Neuron (in vitro differentiated cells): ENCODE measurements at regions not wholly inside any gene's neighbourhood (a gene's known extent, or its start where the extent isn't known, plus 50 kb on each side); places are given as distances from the start of the nearest gene placed in this dataset.

Experiments
- H2AFZ ChIP-seq: one replicate; pipeline ENCODE4 v1.6.1; 2013; ENCODE audit warnings: low read depth, mild to moderate bottlenecking, inconsistent platforms, low read length, moderate library complexity
- H3K27me3 ChIP-seq: one replicate; pipeline ENCODE4 v1.6.1; 2013; ENCODE audit warnings: low read length; ENCODE audit not compliant: insufficient read depth
- H3K36me3 ChIP-seq: one replicate; pipeline ENCODE4 v1.6.1; 2013; ENCODE audit warnings: low read length; ENCODE audit not compliant: insufficient read depth
- H3K4me1 ChIP-seq: one replicate; pipeline ENCODE4 v1.6.1; 2013; ENCODE audit warnings: low read length; ENCODE audit not compliant: insufficient read depth
- H3K4me3 ChIP-seq: 2 replicates; pipeline ENCODE4 v1.5.1; 2013; ENCODE audit warnings: mild to moderate bottlenecking, low read length, moderate library complexity
- H3K9me3 ChIP-seq: one replicate; pipeline ENCODE4 v1.6.1; 2013; ENCODE audit warnings: low read length

GRCh38 chr9:113695901-113696300 lies 180.2 kb upstream of the ZNF618 start:
- Histone ChIP-seq H2AFZ (no peak overlapping the region), H3K9me3 (peaks cover 4% of the 10 kb centered on the region), H3K4me3 (no peak overlapping the region)

GRCh38 chr9:113701774-113702755 lies 174.0 kb upstream of the ZNF618 start:
- no peak overlapping the region for H3K4me3 ChIP-seq
- no peaks in the 10 kb centered on the region for H3K9me3 ChIP-seq
- H3K36me3 ChIP-seq = no peaks in the 10 kb centered on the region
- peaks cover 5% of the 10 kb centered on the region for H3K27me3 ChIP-seq
- no peaks in the 10 kb centered on the region for H3K4me1 ChIP-seq
- no peak overlapping the region for H2AFZ ChIP-seq

More at GRCh38 chr9:113695901-113696300, 180.2 kb upstream of the ZNF618 start:
- H3K36me3 ChIP-seq = no peaks in the 10 kb centered on the region
- no peaks in the 10 kb centered on the region for H3K27me3 ChIP-seq
- H3K4me1 ChIP-seq = no peaks in the 10 kb centered on the region

GRCh38 chr9:113705306-113705927 lies 170.7 kb upstream of the ZNF618 start:
- Histone ChIP-seq H3K27me3 (peaks cover 5% of the 10 kb centered on the region), H3K36me3 (no peaks in the 10 kb centered on the region), H3K4me3 (no peak overlapping the region), H3K4me1 (no peaks in the 10 kb centered on the region), H2AFZ (no peak overlapping the region), H3K9me3 (no peaks in the 10 kb centered on the region)

- Histone ChIP-seq H2AFZ (no peak overlapping the region), H3K4me3 (no peak overlapping the region)
Measured at GRCh38 chr9:113705928-113706519, 170.1 kb upstream of the ZNF618 start.

GRCh38 chr9:113707953-113708695 lies 168.0 kb upstream of the ZNF618 start:
- H2AFZ ChIP-seq = no peak overlapping the region
- H3K4me1 ChIP-seq = no peaks in the 10 kb centered on the region
- H3K4me3 ChIP-seq = no peak overlapping the region
- no peaks in the 10 kb centered on the region for H3K36me3 ChIP-seq
- H3K9me3 ChIP-seq = no peaks in the 10 kb centered on the region
- H3K27me3 ChIP-seq = no peaks in the 10 kb centered on the region

More at GRCh38 chr9:113705928-113706519, 170.1 kb upstream of the ZNF618 start:
- Histone ChIP-seq H3K9me3 (no peaks in the 10 kb centered on the region), H3K36me3 (no peaks in the 10 kb centered on the region), H3K27me3 (peaks cover 5% of the 10 kb centered on the region), H3K4me1 (no peaks in the 10 kb centered on the region)

- H2AFZ ChIP-seq = no peak overlapping the region
- no peaks in the 10 kb centered on the region for H3K27me3 ChIP-seq
- no peaks in the 10 kb centered on the region for H3K4me1 ChIP-seq
- H3K4me3 ChIP-seq = no peak overlapping the region
- H3K9me3 ChIP-seq = no peaks in the 10 kb centered on the region
- no peaks in the 10 kb centered on the region for H3K36me3 ChIP-seq
Measured at GRCh38 chr9:113708821-113709713, 167.0 kb upstream of the ZNF618 start.

- Histone ChIP-seq H3K27me3 (no peaks in the 10 kb centered on the region), H2AFZ (no peak overlapping the region), H3K4me1 (no peaks in the 10 kb centered on the region), H3K9me3 (no peaks in the 10 kb centered on the region), H3K4me3 (no peak overlapping the region), H3K36me3 (no peaks in the 10 kb centered on the region)
Measured at GRCh38 chr9:113709721-113710120, 166.4 kb upstream of the ZNF618 start.

- no peak overlapping the region for H3K4me3 ChIP-seq
- H2AFZ ChIP-seq = no peak overlapping the region
- no peaks in the 10 kb centered on the region for H3K4me1 ChIP-seq
- peaks cover 2% of the 10 kb centered on the region for H3K27me3 ChIP-seq
- peaks cover 2% of the 10 kb centered on the region for H3K9me3 ChIP-seq
- no peaks in the 10 kb centered on the region for H3K36me3 ChIP-seq
Measured at GRCh38 chr9:113711251-113711650, 164.9 kb upstream of the ZNF618 start.

- H2AFZ ChIP-seq = no peak overlapping the region
- H3K36me3 ChIP-seq = no peaks in the 10 kb centered on the region
- H3K27me3 ChIP-seq = peaks cover 2% of the 10 kb centered on the region
- no peaks in the 10 kb centered on the region for H3K4me1 ChIP-seq
- H3K4me3 ChIP-seq = no peak overlapping the region
- H3K9me3 ChIP-seq = peaks cover 4% of the 10 kb centered on the region
Measured at GRCh38 chr9:113712053-113712452, 164.1 kb upstream of the ZNF618 start.

GRCh38 chr9:113715086-113715485 lies 161.0 kb upstream of the ZNF618 start:
- Histone ChIP-seq H3K36me3 (no peaks in the 10 kb centered on the region), H3K9me3 (peaks cover 4% of the 10 kb centered on the region), H3K27me3 (peaks cover 3% of the 10 kb centered on the region), H3K4me1 (no peaks in the 10 kb centered on the region), H3K4me3 (no peak overlapping the region), H2AFZ (no peak overlapping the region)

- Histone ChIP-seq H3K9me3 (peaks cover 4% of the 10 kb centered on the region), H3K4me3 (no peak overlapping the region), H3K27me3 (peaks cover 4% of the 10 kb centered on the region), H3K4me1 (no peaks in the 10 kb centered on the region), H2AFZ (no peak overlapping the region), H3K36me3 (no peaks in the 10 kb centered on the region)
Measured at GRCh38 chr9:113719919-113720318, 156.2 kb upstream of the ZNF618 start.

- no peaks in the 10 kb centered on the region for H3K4me1 ChIP-seq
- no peaks in the 10 kb centered on the region for H3K36me3 ChIP-seq
- peaks cover 4% of the 10 kb centered on the region for H3K9me3 ChIP-seq
- peaks cover 4% of the 10 kb centered on the region for H3K27me3 ChIP-seq
- no peak overlapping the region for H2AFZ ChIP-seq
- no peak overlapping the region for H3K4me3 ChIP-seq
Measured at GRCh38 chr9:113720495-113720894, 155.6 kb upstream of the ZNF618 start.
